D721Med (cell line): ENCODE measurements at regions not wholly inside any gene's neighbourhood (a gene's known extent, or its start where the extent isn't known, plus 50 kb on each side); places are given as distances from the start of the nearest gene placed in this dataset.

ENCODE experiments used
- DNase-seq: peaks from one replicate; pipeline ENCODE4 v3.0.0; 2011; ENCODE audit warnings: low spot score; ENCODE audit not compliant: insufficient read length
- FAIRE-seq: peaks from 2 replicates; lab custom pipeline; 2011; peaks lifted over from hg19 to GRCh38; lab: Jason Lieb, UNC
- TF ChIP-seq, protein P1 (sequence below): IDR thresholded peaks from 2 replicates; pipeline ENCODE4 v1.5.1; 2012; ENCODE audit warnings: mild to moderate bottlenecking, control low read depth; ENCODE audit not compliant: insufficient read depth; ENCODE audit errors: missing control alignments

GRCh38 chr21:24824209-24824608, 783.1 kb downstream of the MRPL39 start:
- DNase-seq (no peak), FAIRE-seq (no peak)
- TF ChIP-seq, protein P1, sequence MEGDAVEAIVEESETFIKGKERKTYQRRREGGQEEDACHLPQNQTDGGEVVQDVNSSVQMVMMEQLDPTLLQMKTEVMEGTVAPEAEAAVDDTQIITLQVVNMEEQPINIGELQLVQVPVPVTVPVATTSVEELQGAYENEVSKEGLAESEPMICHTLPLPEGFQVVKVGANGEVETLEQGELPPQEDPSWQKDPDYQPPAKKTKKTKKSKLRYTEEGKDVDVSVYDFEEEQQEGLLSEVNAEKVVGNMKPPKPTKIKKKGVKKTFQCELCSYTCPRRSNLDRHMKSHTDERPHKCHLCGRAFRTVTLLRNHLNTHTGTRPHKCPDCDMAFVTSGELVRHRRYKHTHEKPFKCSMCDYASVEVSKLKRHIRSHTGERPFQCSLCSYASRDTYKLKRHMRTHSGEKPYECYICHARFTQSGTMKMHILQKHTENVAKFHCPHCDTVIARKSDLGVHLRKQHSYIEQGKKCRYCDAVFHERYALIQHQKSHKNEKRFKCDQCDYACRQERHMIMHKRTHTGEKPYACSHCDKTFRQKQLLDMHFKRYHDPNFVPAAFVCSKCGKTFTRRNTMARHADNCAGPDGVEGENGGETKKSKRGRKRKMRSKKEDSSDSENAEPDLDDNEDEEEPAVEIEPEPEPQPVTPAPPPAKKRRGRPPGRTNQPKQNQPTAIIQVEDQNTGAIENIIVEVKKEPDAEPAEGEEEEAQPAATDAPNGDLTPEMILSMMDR = no peak

DNA sequence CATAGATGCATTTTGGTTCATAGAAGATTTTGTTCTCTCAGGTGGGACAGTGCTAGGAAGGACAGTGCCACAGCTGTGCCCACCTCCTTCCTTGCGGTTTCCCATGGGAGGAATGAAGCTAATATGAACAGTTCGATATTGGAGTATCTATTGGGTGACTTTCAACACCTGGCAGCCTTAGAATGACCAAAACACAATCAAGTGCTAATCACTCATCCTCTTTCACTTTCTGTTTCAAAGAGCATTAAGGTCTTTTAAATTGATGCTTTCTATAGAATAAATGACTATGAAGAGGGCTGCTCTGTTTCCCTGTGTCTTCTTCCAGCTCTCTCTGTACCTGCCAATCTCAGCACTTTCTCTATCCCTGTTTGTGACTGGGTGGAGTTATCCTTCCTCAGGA, 784.0 kb downstream of the MRPL39 start:
- no peak for DNase-seq
- TF ChIP-seq, protein P1 = no peak

GRCh38 chr21:24785033-24785432, 822.2 kb downstream of the MRPL39 start:
- TF ChIP-seq, protein P1 = no peak
- FAIRE-seq = no peak
- no peak for DNase-seq

More for the DNA sequence above, 784.0 kb downstream of the MRPL39 start:
- FAIRE-seq = no peak

- TF ChIP-seq, protein P1 = no peak
- no peak for DNase-seq
- no peak for FAIRE-seq
Observed at GRCh38 chr21:24781146-24781545, 826.1 kb downstream of the MRPL39 start.

DNA sequence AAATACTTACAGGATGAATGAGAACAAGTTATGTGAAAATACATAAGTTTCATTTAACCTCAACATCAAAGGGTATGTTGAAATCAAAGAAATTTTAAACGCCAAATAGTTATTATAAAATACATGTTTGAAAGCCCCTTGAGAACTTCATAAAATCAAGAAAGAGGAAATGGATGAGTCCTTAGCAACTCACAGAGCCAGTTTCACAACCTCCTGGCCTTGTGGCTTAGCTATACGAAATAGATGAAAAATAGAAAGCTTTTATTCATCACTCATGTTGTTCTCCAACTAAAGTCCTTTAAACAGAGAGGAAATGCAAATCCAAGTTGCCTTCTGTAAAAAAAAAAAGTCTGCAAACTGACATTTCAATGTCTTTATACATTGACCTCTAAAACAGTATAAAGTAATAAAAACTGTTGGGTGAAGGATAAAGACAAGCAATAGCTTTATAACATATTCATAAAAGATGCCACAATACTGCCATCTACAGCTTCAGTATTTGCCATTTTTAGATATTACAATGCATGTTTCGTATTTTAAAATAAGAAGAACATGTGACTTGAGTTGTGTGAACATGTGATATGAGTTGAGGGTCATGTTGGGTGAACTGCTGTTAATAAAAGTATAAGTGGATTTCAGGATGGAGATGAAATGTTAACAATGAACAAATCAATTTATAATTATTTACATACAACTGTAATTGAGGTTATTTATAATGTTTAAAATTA, 847.8 kb downstream of the MRPL39 start:
- TF ChIP-seq, protein P1 = no peak
- DNase-seq = no peak
- FAIRE-seq = no peak

- TF ChIP-seq, protein P1 = no peak
- no peak for FAIRE-seq
Observed at GRCh38 chr21:24738063-24738462, 869.2 kb downstream of the MRPL39 start.

GRCh38 chr21:24737296-24737850, 869.9 kb downstream of the MRPL39 start:
- FAIRE-seq (no peak), DNase-seq (no peak)
- TF ChIP-seq, protein P1 = no peak

More at GRCh38 chr21:24738063-24738462, 869.2 kb downstream of the MRPL39 start:
- DNase-seq = no peak
